Erythroblast (primary cell): ENCODE measurements at regions not wholly inside any gene's neighbourhood (a gene's known extent, or its start where the extent isn't known, plus 50 kb on each side); places are given as distances from the start of the nearest gene placed in this dataset.

Experiments
- GATA1 ChIP-seq: IDR thresholded peaks from 2 replicates; pipeline ENCODE4 v1.6.1; 2011; ENCODE audit warnings: low read depth, mild to moderate bottlenecking, control low read depth, low read length, moderate library complexity
- POLR2A ChIP-seq: IDR thresholded peaks from 2 replicates; pipeline ENCODE4 v1.6.1; 2011; ENCODE audit warnings: mild to moderate bottlenecking, low read length

DNA sequence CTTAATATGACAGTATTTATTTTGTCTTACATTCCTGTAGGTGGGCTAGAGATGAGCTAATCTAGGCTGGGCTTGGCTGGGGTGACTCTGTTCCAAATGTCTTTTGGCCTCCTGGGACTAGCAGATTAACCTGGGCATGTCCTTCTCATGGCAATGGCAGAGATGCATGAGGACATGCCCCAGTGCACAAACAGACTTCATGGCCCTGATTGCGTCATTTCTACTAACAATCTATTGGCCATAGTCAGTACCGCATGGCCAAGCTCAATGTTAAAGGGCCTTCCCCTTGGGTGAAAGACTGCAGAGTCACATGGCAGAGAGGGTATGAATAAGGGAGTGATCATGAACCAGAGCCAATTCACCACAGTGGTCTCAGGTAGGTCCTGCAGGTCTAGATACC, 313.4 kb downstream of the MSX2 start:
- TF ChIP-seq POLR2A: no peak
- TF ChIP-seq GATA1: no peak
